DOHH2 (cell line): ENCODE measurements at regions not wholly inside any gene's neighbourhood (a gene's known extent, or its start where the extent isn't known, plus 50 kb on each side); places are given as distances from the start of the nearest gene placed in this dataset.

Source experiments
- H3F3A ChIP-seq: fragments of 200-600 bp; sonication (generic), shearing (Covaris generic); 2 replicates; pipeline ENCODE4 v1.6.0; 2016; ENCODE audit warnings: antibody characterized with exemption, mild to moderate bottlenecking; ENCODE audit not compliant: control insufficient read depth, insufficient read depth
- H3K27ac ChIP-seq: fragments of 200-600 bp; sonication (generic); 2 replicates; pipeline ENCODE4 v1.5.1; 2014; ENCODE audit warnings: low read depth, mild to moderate bottlenecking, low read length, moderate library complexity
- H3K27me3 ChIP-seq: fragments of 200-600 bp; sonication (generic); 2 replicates; pipeline ENCODE4 v1.6.1; 2014; ENCODE audit warnings: mild to moderate bottlenecking, low read length, mixed read lengths; ENCODE audit not compliant: control insufficient read depth
- H3K36me3 ChIP-seq: fragments of 200-600 bp; sonication (generic); 2 replicates; pipeline ENCODE4 v1.6.1; 2014; ENCODE audit warnings: mild to moderate bottlenecking, low read length, moderate library complexity, mixed read lengths; ENCODE audit not compliant: control insufficient read depth
- H3K4me1 ChIP-seq: fragments of 200-600 bp; sonication (generic); 2 replicates; pipeline ENCODE4 v1.6.1; 2014; ENCODE audit warnings: mild to moderate bottlenecking, low read length, mixed read lengths; ENCODE audit not compliant: control insufficient read depth
- H3K4me2 ChIP-seq: fragments of 200-600 bp; sonication (generic); 2 replicates; pipeline ENCODE4 v1.6.0; 2014; ENCODE audit warnings: mild to moderate bottlenecking, low read length, moderate library complexity
- H3K4me3 ChIP-seq: fragments of 200-600 bp; sonication (generic); 2 replicates; pipeline ENCODE4 v1.5.1; 2014; ENCODE audit warnings: mild to moderate bottlenecking, low read length, mixed read lengths
- H3K79me2 ChIP-seq: fragments of 200-600 bp; sonication (generic); 2 replicates; pipeline ENCODE4 v1.6.1; 2014; ENCODE audit warnings: mild to moderate bottlenecking, low read length, mixed read lengths; ENCODE audit not compliant: control insufficient read depth
- H3K9me2 ChIP-seq: fragments of 200-600 bp; sonication (generic); replicated peaks from 2 replicates; pipeline ENCODE4 v1.6.1; 2014; ENCODE audit warnings: mild to moderate bottlenecking, low read length, mixed read lengths; ENCODE audit not compliant: control insufficient read depth
- H3K9me3 ChIP-seq: fragments of 200-600 bp; sonication (generic); 2 replicates; pipeline ENCODE4 v1.6.1; 2014; ENCODE audit warnings: antibody characterized with exemption, low read length, mixed read lengths; ENCODE audit not compliant: control insufficient read depth, insufficient read depth
- H4K20me1 ChIP-seq: fragments of 200-600 bp; sonication (generic); 2 replicates; pipeline ENCODE4 v1.6.0; 2014; ENCODE audit warnings: low read depth, mild to moderate bottlenecking, antibody characterized with exemption, low read length, moderate library complexity; ENCODE audit not compliant: control insufficient read depth, insufficient read depth
- EZH2phosphoT487 ChIP-seq: fragments of 200-600 bp; sonication (generic); IDR thresholded peaks from 2 replicates; pipeline ENCODE4 v1.6.1; 2017; ENCODE audit warnings: borderline replicate concordance, mild to moderate bottlenecking, antibody characterized with exemption, low read length, moderate library complexity, mixed read lengths
- TF ChIP-seq, protein P1 (sequence below): fragments of 200-600 bp; sonication (generic); IDR thresholded peaks from one replicate; pipeline ENCODE4 v1.5.1; 2014; ENCODE audit warnings: antibody characterized with exemption, mild to moderate bottlenecking, low read depth, low read length; ENCODE audit not compliant: poor library complexity, severe bottlenecking

GRCh38 chr5:107149243-107150005 lies 521.3 kb downstream of the EFNA5 start:
- no peak overlapping the region for H3K4me2 ChIP-seq
- TF ChIP-seq, protein P1, sequence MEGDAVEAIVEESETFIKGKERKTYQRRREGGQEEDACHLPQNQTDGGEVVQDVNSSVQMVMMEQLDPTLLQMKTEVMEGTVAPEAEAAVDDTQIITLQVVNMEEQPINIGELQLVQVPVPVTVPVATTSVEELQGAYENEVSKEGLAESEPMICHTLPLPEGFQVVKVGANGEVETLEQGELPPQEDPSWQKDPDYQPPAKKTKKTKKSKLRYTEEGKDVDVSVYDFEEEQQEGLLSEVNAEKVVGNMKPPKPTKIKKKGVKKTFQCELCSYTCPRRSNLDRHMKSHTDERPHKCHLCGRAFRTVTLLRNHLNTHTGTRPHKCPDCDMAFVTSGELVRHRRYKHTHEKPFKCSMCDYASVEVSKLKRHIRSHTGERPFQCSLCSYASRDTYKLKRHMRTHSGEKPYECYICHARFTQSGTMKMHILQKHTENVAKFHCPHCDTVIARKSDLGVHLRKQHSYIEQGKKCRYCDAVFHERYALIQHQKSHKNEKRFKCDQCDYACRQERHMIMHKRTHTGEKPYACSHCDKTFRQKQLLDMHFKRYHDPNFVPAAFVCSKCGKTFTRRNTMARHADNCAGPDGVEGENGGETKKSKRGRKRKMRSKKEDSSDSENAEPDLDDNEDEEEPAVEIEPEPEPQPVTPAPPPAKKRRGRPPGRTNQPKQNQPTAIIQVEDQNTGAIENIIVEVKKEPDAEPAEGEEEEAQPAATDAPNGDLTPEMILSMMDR = no peak
- TF ChIP-seq EZH2phosphoT487 = no peak

GRCh38 chr5:107147589-107147988 lies 523.1 kb downstream of the EFNA5 start:
- no peaks in the 10 kb centered on the region for H3K79me2 ChIP-seq
- H3K4me1 ChIP-seq = no peaks in the 10 kb centered on the region

More at GRCh38 chr5:107149243-107150005, 521.3 kb downstream of the EFNA5 start:
- Histone ChIP-seq H4K20me1 (no peaks in the 10 kb centered on the region), H3K4me3 (no peak overlapping the region), H3K79me2 (no peaks in the 10 kb centered on the region), H3K9me2 (no peaks in the 10 kb centered on the region), H3K9me3 (no peaks in the 10 kb centered on the region), H3K4me1 (no peaks in the 10 kb centered on the region), H3K27me3 (no peaks in the 10 kb centered on the region), H3K27ac (no peak overlapping the region), H3K36me3 (no peaks in the 10 kb centered on the region), H3F3A (no peaks in the 10 kb centered on the region)

DNA sequence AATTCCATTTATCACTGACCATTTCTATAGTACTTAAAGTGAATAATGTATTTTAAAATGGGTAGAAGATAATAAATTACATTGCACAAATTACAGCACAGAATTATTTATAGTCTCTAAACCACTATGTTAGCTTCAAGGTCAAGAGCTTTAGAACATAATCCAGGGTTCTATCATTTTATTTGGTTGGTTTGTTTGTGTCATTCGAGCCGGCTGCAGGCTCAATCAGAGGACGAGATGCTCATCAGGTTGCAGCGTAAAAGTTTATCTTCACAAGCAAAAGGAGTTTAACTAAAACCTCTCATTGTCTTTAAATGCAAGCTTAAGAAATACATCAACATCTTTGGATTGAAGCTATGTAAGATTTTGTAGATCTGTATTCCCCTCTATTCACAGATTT lies 523.8 kb downstream of the EFNA5 start:
- Histone ChIP-seq H3F3A (no peaks in the 10 kb centered on the region), H3K9me3 (no peaks in the 10 kb centered on the region), H3K27ac (no peak overlapping the region)

More at GRCh38 chr5:107147589-107147988, 523.1 kb downstream of the EFNA5 start:
- H3K27me3 ChIP-seq = no peaks in the 10 kb centered on the region
- H3K9me3 ChIP-seq = no peaks in the 10 kb centered on the region
- H3F3A ChIP-seq = no peaks in the 10 kb centered on the region
- no peak overlapping the region for H3K4me2 ChIP-seq
- no peak for TF ChIP-seq EZH2phosphoT487
- TF ChIP-seq, protein P1 = no peak
- H3K36me3 ChIP-seq = no peaks in the 10 kb centered on the region
- no peaks in the 10 kb centered on the region for H3K9me2 ChIP-seq
- H3K27ac ChIP-seq = no peak overlapping the region
- no peak overlapping the region for H3K4me3 ChIP-seq
- no peaks in the 10 kb centered on the region for H4K20me1 ChIP-seq

More for the DNA sequence above, 523.8 kb downstream of the EFNA5 start:
- H3K27me3 ChIP-seq = no peaks in the 10 kb centered on the region
- no peak overlapping the region for H3K4me2 ChIP-seq
- H3K4me1 ChIP-seq = no peaks in the 10 kb centered on the region
- no peaks in the 10 kb centered on the region for H3K9me2 ChIP-seq
- H3K79me2 ChIP-seq = no peaks in the 10 kb centered on the region
- TF ChIP-seq, protein P1 = no peak
- TF ChIP-seq EZH2phosphoT487 = no peak
- H4K20me1 ChIP-seq = no peaks in the 10 kb centered on the region
- no peaks in the 10 kb centered on the region for H3K36me3 ChIP-seq
- H3K4me3 ChIP-seq = no peak overlapping the region
